HUES6 (cell line): ENCODE measurements at regions not wholly inside any gene's neighbourhood (a gene's known extent, or its start where the extent isn't known, plus 50 kb on each side); places are given as distances from the start of the nearest gene placed in this dataset.

ENCODE experiments used
- H3K27ac ChIP-seq: 2 replicates; pipeline ENCODE4 v1.7.0; 2013; ENCODE audit warnings: low read depth, mild to moderate bottlenecking, low read length, inconsistent platforms
- H3K27me3 ChIP-seq: 2 replicates; pipeline ENCODE4 v1.6.1; 2013; ENCODE audit warnings: low read length; ENCODE audit not compliant: control insufficient read depth, insufficient read depth
- H3K36me3 ChIP-seq: 2 replicates; pipeline ENCODE4 v1.6.1; 2013; ENCODE audit warnings: low read length; ENCODE audit not compliant: control insufficient read depth, insufficient read depth
- H3K4me1 ChIP-seq: 2 replicates; pipeline ENCODE4 v1.6.1; 2013; ENCODE audit warnings: low read length; ENCODE audit not compliant: control insufficient read depth, insufficient read depth
- H3K4me3 ChIP-seq: 2 replicates; pipeline ENCODE4 v1.5.1; 2013; ENCODE audit warnings: low read depth, low read length
- H3K9ac ChIP-seq: one replicate; pipeline ENCODE4 v1.6.1; 2013; ENCODE audit warnings: mild to moderate bottlenecking, low read length
- H3K9me3 ChIP-seq: 2 replicates; pipeline ENCODE4 v1.6.1; 2013; ENCODE audit warnings: low read depth, low read length; ENCODE audit not compliant: control insufficient read depth, insufficient read depth

DNA sequence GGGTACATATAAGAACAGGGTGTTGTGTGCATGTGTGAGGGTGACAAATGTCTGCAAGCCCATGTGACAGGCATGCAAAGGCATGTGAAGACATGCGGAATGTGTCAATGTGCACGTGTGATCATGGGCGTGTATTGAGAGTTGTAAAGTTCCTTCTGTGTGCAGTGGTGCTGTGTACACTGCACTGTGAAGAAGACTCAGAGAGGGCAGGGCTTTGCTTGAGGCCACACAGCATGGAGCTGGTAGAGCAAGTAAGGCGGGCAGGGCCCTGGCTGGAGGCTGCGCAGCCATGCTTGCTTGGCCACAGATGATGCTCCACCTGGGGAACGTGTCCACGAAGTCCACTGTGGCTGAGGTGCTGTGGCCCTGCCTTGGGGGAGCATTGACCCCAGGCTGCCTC, 66.8 kb downstream of the PTPRS start:
- Histone ChIP-seq H3K9ac (no peak overlapping the region), H3K27me3 (no peaks in the 10 kb centered on the region), H3K27ac (no peak overlapping the region), H3K36me3 (peaks cover 33% of the 10 kb centered on the region), H3K9me3 (no peaks in the 10 kb centered on the region), H3K4me3 (no peak overlapping the region), H3K4me1 (no peaks in the 10 kb centered on the region)

DNA sequence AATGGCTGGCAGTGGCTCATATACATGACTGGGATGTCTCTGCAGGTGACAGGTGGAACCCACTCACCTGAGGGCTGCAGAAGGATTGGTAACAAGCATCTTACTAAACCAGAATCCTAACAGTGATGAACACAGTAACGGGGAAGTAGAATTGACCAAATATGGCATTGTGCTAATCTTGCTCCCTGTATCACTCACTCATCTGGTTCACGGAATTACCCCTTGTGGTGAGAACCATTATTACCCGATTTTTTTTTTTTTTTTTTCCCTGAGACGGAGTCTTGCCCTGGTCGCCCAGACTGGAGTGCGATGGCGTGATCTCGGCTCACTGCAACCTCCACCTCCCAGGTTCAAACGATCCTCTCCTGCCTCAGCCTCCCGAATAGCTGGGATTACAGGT, 69.5 kb downstream of the PTPRS start:
- Histone ChIP-seq H3K36me3 (peaks cover 37% of the 10 kb centered on the region), H3K4me1 (no peaks in the 10 kb centered on the region), H3K9ac (no peak overlapping the region), H3K4me3 (no peak overlapping the region), H3K27ac (no peak overlapping the region), H3K27me3 (no peaks in the 10 kb centered on the region), H3K9me3 (no peaks in the 10 kb centered on the region)

DNA sequence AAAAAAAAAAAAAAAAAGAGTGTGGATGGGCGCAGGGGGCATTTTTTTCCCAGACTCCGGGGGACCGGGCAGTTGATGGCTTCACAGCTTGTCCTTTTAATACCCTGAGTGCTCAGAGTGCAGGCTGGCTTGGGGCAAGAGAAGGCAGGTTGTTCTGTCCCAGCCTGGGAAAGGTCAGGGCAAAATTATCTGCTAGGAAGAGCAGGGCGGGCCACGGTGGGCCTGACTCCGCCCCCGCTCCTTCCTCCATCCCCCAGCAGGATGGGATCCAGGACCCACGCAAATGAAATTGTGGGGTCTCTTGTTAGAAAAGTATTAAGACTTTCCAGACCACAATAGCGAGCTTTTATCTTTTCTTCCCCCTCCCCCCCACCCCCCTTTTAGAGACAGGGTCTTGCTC, 70.7 kb downstream of the PTPRS start:
- Histone ChIP-seq H3K27me3 (no peaks in the 10 kb centered on the region), H3K9ac (no peak overlapping the region), H3K36me3 (peaks cover 34% of the 10 kb centered on the region), H3K4me1 (no peaks in the 10 kb centered on the region), H3K27ac (no peak overlapping the region), H3K4me3 (no peak overlapping the region), H3K9me3 (no peaks in the 10 kb centered on the region)

DNA sequence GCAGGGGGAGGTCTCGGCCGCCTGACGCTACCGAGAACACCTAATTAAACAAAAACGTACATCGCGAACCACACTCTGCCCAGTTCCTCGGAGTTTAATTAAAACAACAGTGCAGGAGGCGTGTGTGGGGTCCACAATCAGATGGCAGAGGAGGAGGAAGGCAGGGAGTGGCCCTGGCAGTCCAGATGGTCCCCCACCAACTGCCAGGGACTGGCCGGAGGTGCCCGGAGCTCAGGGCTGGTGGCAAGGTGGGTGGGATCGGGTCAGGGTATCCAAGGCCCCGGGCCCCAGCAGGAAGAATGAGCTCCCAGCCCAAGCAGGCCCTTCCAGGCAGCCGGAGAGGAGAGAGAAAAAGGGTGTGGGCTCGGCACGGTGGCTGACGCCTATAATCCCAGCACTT, 71.3 kb downstream of the PTPRS start:
- H3K27ac ChIP-seq, result no peak overlapping the region
- no peak overlapping the region for H3K4me3 ChIP-seq
- H3K36me3 ChIP-seq, result peaks cover 40% of the 10 kb centered on the region
- no peaks in the 10 kb centered on the region for H3K4me1 ChIP-seq
- no peaks in the 10 kb centered on the region for H3K9me3 ChIP-seq
- H3K9ac ChIP-seq, result no peak overlapping the region
- no peaks in the 10 kb centered on the region for H3K27me3 ChIP-seq

DNA sequence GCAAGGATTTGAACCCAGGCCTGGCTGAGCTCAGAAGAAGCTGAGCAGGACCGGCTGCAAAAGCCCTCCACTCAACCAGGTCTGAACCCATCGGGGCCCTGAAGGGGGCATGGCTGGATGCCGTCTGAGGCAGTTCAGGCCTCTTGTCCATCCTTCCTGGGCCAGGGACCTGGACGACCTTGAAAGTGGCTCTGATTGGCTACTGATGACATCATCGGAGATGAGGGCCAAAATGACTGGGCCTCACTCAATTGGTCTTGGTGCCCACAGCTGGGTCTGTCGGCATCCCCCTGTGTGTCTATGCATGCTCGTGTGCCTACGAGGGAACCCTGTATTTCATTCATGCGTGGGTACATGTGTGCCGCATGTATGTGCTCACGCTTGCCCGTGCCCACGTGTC, 71.8 kb downstream of the PTPRS start:
- Histone ChIP-seq H3K9me3 (no peaks in the 10 kb centered on the region), H3K9ac (no peak overlapping the region), H3K27ac (no peak overlapping the region), H3K27me3 (no peaks in the 10 kb centered on the region), H3K4me1 (no peaks in the 10 kb centered on the region), H3K36me3 (peaks cover 40% of the 10 kb centered on the region), H3K4me3 (no peak overlapping the region)

DNA sequence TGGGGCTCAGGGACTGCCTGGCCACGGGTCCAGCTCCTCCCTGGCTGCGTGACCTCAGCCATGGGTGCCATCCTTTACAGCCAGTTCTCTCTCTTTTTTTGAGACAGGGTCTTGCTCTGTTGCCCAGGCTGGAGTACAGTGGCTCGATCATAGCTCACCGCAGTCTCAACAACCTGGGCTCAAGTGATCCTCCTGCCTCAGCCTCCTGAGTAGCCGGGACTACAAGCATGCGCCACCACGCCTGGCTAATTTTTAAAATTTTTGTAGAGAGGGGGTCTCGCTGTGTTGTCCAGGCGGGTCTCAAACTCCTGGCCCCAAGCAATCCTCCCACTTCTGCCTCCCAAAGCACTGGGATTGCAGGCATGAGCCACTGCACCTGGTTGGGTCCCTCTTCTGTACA, 75.4 kb downstream of the PTPRS start:
- Histone ChIP-seq H3K9me3 (no peaks in the 10 kb centered on the region), H3K4me1 (no peaks in the 10 kb centered on the region), H3K27ac (no peak overlapping the region), H3K36me3 (peaks cover 51% of the 10 kb centered on the region), H3K4me3 (no peak overlapping the region), H3K9ac (no peak overlapping the region), H3K27me3 (no peaks in the 10 kb centered on the region)

DNA sequence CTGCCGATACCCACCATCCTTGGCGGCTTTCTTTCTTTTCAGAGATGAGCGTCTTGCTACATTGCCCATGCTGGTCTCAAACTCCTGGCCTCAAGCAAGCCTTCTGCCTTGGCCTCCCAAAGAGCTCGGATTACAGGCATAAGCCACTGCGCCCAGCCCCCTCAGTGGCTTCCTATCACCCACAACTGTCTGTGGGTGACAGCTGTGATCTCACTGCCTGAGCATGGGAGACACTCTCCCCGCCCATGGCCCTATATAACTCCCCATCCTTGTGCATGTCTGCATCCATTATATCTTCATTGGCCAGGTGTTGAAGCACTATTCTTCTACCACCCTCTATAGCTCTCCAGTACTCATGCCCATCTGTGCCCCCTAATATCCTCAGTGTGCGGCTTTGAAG, 76.2 kb downstream of the PTPRS start:
- Histone ChIP-seq H3K4me1 (no peaks in the 10 kb centered on the region), H3K9me3 (no peaks in the 10 kb centered on the region), H3K4me3 (no peak overlapping the region), H3K9ac (no peak overlapping the region), H3K36me3 (peaks cover 56% of the 10 kb centered on the region), H3K27me3 (no peaks in the 10 kb centered on the region), H3K27ac (no peak overlapping the region)

DNA sequence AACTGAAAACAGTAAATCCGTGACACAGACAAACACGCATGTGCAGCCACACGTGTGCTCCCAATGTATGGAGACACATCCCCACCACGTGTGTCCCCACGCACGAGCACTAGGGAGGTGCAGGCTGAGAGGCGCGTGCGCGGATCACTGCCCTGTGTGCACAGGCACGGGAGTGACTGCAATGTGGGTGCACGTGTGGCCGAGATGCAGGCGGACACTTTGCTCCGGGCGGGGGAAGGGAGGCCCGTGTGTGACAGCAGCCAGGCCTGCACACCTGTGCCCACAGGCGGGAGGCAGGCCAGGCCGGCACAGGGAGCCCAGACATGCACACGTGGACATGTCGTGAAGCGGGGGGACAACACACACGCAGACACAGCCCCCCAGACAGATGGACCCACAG, 77.0 kb downstream of the PTPRS start:
- H3K36me3 ChIP-seq, result peaks cover 62% of the 10 kb centered on the region
- no peaks in the 10 kb centered on the region for H3K4me1 ChIP-seq

DNA sequence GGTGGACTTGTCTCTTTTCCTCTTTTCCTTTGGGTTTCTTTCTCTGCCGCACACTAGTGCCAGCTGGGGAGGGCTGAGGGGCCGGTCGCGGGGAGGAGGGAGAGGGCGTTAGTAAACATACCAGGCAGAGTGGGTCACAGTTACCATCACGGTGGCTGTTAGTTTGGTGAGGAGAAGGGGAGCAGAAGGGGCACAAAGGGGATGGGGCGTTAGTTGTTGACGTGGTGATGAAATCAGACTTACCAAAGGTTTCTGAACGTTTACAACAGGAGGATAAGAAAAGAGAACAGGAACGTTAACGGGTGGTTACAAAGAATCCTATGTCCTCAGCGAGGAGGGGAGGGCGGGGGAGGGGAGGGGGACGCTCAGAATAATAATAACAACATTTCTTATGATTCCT, 77.9 kb downstream of the PTPRS start:
- Histone ChIP-seq H3K4me1 (no peaks in the 10 kb centered on the region), H3K36me3 (peaks cover 67% of the 10 kb centered on the region), H3K27ac (no peak overlapping the region), H3K27me3 (no peaks in the 10 kb centered on the region), H3K4me3 (no peak overlapping the region), H3K9me3 (no peaks in the 10 kb centered on the region), H3K9ac (no peak overlapping the region)

More for the DNA sequence above, 77.0 kb downstream of the PTPRS start:
- H3K4me3 ChIP-seq, result no peak overlapping the region
- H3K27ac ChIP-seq, result no peak overlapping the region
- H3K9me3 ChIP-seq, result no peaks in the 10 kb centered on the region
- H3K27me3 ChIP-seq, result no peaks in the 10 kb centered on the region
- no peak overlapping the region for H3K9ac ChIP-seq

DNA sequence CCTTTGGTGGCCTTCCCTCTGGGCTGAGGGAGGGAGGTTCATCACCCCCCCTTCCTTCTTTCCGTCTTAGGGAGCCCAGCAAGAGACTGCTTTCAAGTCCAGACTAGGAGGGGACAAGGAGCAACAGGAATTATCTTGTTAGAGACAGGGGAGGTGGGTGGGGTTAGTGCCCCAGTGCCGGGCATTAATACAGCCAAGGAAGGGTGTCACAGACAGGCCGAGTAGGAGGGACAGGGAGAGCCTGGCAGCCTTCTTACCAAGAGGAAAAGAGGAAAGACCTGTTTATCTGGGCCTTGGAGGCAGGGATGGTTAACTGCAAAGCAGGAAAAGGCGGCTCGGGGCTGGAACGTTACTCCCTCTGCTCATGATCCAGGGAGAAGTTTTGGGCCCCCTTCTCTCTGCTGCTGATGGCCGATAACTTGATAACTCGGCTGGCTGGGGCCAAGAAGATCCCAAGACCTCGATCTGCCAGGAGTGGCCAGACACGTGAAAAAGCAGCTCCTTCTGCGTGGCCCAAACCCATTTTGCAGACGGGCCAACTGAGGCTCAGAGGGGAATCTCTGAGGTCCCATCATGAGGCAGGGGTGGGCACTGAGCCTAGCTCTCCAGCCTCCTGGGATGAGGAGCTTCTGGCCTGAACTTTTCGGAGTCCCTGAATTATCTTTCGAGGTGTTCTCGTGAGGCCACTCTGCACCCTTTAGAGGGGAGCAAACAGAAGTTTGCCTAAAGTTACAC, 79.3 kb downstream of the PTPRS start:
- no peaks in the 10 kb centered on the region for H3K27me3 ChIP-seq
- no peak overlapping the region for H3K4me3 ChIP-seq
- H3K27ac ChIP-seq, result no peak overlapping the region
- H3K9ac ChIP-seq, result no peak overlapping the region
- peaks cover 78% of the 10 kb centered on the region for H3K36me3 ChIP-seq
- no peaks in the 10 kb centered on the region for H3K9me3 ChIP-seq
- H3K4me1 ChIP-seq, result no peaks in the 10 kb centered on the region

DNA sequence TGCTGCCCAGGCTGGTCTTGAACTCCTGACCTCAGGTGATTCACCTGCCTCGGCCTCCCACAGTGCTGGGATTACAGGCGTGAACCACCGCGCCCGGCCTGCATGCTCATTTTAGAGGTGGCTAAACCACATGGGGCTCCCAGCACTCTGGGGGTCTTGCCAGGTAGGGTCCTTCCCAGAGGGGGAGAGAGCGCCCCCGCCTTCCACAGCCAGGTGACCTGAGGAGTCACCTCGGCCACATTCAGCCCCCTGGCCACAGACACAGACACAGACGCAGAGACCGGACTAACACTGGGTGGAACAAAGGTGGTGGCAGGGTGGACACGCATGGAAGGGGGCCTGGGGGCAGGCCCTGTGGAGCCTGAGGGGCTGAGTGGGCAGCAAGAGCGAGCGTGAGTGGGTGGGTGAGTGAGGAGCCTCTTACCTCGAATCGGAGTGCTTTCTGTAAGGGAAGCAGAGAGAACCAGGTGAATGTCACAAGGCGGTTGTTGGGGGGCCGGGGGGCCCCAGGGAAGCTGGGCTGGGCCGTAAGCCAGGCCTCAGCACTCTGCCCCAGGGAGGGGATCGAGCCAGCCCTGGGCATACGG, 80.1 kb downstream of the PTPRS start:
- Histone ChIP-seq H3K9me3 (0 out of 2 replicates have a peak, but pooled peaks cover 3% of the 10 kb centered on the region), H3K4me1 (no peaks in the 10 kb centered on the region), H3K9ac (no peak overlapping the region), H3K4me3 (no peak overlapping the region), H3K27me3 (no peaks in the 10 kb centered on the region), H3K27ac (no peak overlapping the region), H3K36me3 (peaks cover 87% of the 10 kb centered on the region)
